VCaP (cell line): ENCODE measurements at regions not wholly inside any gene's neighbourhood (a gene's known extent, or its start where the extent isn't known, plus 50 kb on each side); places are given as distances from the start of the nearest gene placed in this dataset.

Source experiments
- H3K27ac ChIP-seq: fragments of 450-650 bp; 2 replicates; pipeline ENCODE4 v1.5.1; 2017
- CTCF ChIP-seq: fragments of 450-650 bp; conservative IDR thresholded peaks from 2 replicates; pipeline ENCODE4 v1.5.1; 2017; ENCODE audit warnings: mild to moderate bottlenecking, moderate library complexity

- no peak overlapping the region for H3K27ac ChIP-seq
These were observed 251.5 kb downstream of the DAD1 start for GRCh38 chr14:22337521-22337920.

GRCh38 chr14:22336031-22336430 lies 253.0 kb downstream of the DAD1 start:
- no peak for TF ChIP-seq CTCF
- H3K27ac ChIP-seq, result no peak overlapping the region

More at GRCh38 chr14:22337521-22337920, 251.5 kb downstream of the DAD1 start:
- no peak for TF ChIP-seq CTCF

GRCh38 chr14:22334627-22335026 lies 254.4 kb downstream of the DAD1 start:
- no peak for TF ChIP-seq CTCF
- H3K27ac ChIP-seq, result no peak overlapping the region

GRCh38 chr14:22334275-22334577 lies 254.8 kb downstream of the DAD1 start:
- TF ChIP-seq CTCF, result no peak
- no peak overlapping the region for H3K27ac ChIP-seq

GRCh38 chr14:22333422-22334274 lies 255.4 kb downstream of the DAD1 start:
- no peak overlapping the region for H3K27ac ChIP-seq
- TF ChIP-seq CTCF, result no peak

GRCh38 chr14:22332686-22333421 lies 256.2 kb downstream of the DAD1 start:
- TF ChIP-seq CTCF, result no peak
- no peak overlapping the region for H3K27ac ChIP-seq

GRCh38 chr14:22329371-22329770 lies 259.7 kb downstream of the DAD1 start:
- TF ChIP-seq CTCF, result no peak
- no peak overlapping the region for H3K27ac ChIP-seq
